H9 (cell line): ENCODE measurements at regions not wholly inside any gene's neighbourhood (a gene's known extent, or its start where the extent isn't known, plus 50 kb on each side); places are given as distances from the start of the nearest gene placed in this dataset.

Experiments used
- DNase-seq: peaks from one replicate; pipeline ENCODE4 v3.0.0-alpha.2; 2017
- H2AFZ ChIP-seq: one replicate; pipeline ENCODE4 v1.6.1; 2013; ENCODE audit warnings: mild to moderate bottlenecking, low read length, control low read depth, moderate library complexity
- H2AK5ac ChIP-seq: 2 replicates; pipeline ENCODE4 v1.6.1; 2013; ENCODE audit warnings: low read length, control low read depth, mixed read lengths; ENCODE audit not compliant: insufficient read length
- H2BK120ac ChIP-seq: one replicate; pipeline ENCODE4 v1.6.1; 2013; ENCODE audit warnings: low read depth, mild to moderate bottlenecking, low read length, control low read depth, inconsistent platforms; ENCODE audit not compliant: poor library complexity, severe bottlenecking
- H2BK12ac ChIP-seq: 2 replicates; pipeline ENCODE4 v1.6.1; 2013; ENCODE audit warnings: low read length, control low read depth, mixed read lengths, low read depth; ENCODE audit not compliant: insufficient read length
- H2BK15ac ChIP-seq: 2 replicates; pipeline ENCODE4 v1.6.1; 2013; ENCODE audit warnings: low read depth, low read length, control low read depth
- H2BK20ac ChIP-seq: one replicate; pipeline ENCODE4 v1.6.1; 2013; ENCODE audit warnings: low read depth, mild to moderate bottlenecking, low read length, control low read depth, inconsistent platforms; ENCODE audit not compliant: poor library complexity, severe bottlenecking
- H2BK5ac ChIP-seq: 2 replicates; pipeline ENCODE4 v1.6.1; 2013; ENCODE audit warnings: low read length, control low read depth, mixed read lengths; ENCODE audit not compliant: insufficient read length
- H3K14ac ChIP-seq: 2 replicates; pipeline ENCODE4 v1.6.1; 2013; ENCODE audit warnings: low read length, control low read depth; ENCODE audit not compliant: insufficient read depth
- H3K18ac ChIP-seq: 2 replicates; pipeline ENCODE4 v1.6.1; 2013; ENCODE audit warnings: low read depth, mild to moderate bottlenecking, mixed read lengths, low read length, control low read depth; ENCODE audit not compliant: insufficient read length
- H3K23ac ChIP-seq: 2 replicates; pipeline ENCODE4 v1.6.1; 2013; ENCODE audit warnings: low read length, control low read depth, mixed read lengths, low read depth; ENCODE audit not compliant: insufficient read length
- H3K23me2 ChIP-seq: 2 replicates; pipeline ENCODE4 v1.6.1; 2013; ENCODE audit warnings: low read depth, mild to moderate bottlenecking, mixed read lengths, low read length, control low read depth; ENCODE audit not compliant: insufficient read length, poor library complexity, severe bottlenecking
- H3K27ac ChIP-seq: 2 replicates; pipeline ENCODE4 v1.5.1; 2013; ENCODE audit warnings: low read length, control low read depth, mixed read lengths, low read depth; ENCODE audit not compliant: insufficient read length
- H3K27me3 ChIP-seq: 2 replicates; pipeline ENCODE4 v1.6.1; 2013; ENCODE audit warnings: low read length, control low read depth, inconsistent platforms; ENCODE audit not compliant: insufficient read depth
- H3K4ac ChIP-seq: 2 replicates; pipeline ENCODE4 v1.6.1; 2013; ENCODE audit warnings: low read depth, mild to moderate bottlenecking, control low read depth, inconsistent platforms, low read length, moderate library complexity
- H3K4me1 ChIP-seq: 2 replicates; pipeline ENCODE4 v1.6.1; 2013; ENCODE audit warnings: low read length, control low read depth, inconsistent platforms; ENCODE audit not compliant: insufficient read depth
- H3K4me2 ChIP-seq: 2 replicates; pipeline ENCODE4 v1.6.1; 2013; ENCODE audit warnings: low read length, control low read depth, mixed read lengths; ENCODE audit not compliant: insufficient read length, insufficient read depth
- H3K56ac ChIP-seq: 2 replicates; pipeline ENCODE4 v1.6.1; 2013; ENCODE audit warnings: low read depth, mild to moderate bottlenecking, mixed read lengths, low read length, control low read depth; ENCODE audit not compliant: insufficient read length
- H3K79me1 ChIP-seq: 2 replicates; pipeline ENCODE4 v1.6.1; 2013; ENCODE audit warnings: low read depth, mild to moderate bottlenecking, moderate library complexity, low read length, control low read depth, inconsistent platforms; ENCODE audit not compliant: insufficient read depth, poor library complexity, severe bottlenecking
- H3K79me2 ChIP-seq: 2 replicates; pipeline ENCODE4 v1.6.1; 2013; ENCODE audit warnings: low read length, control low read depth, inconsistent platforms; ENCODE audit not compliant: insufficient read depth
- H3K9ac ChIP-seq: 2 replicates; pipeline ENCODE4 v1.6.1; 2013; ENCODE audit warnings: low read length, control low read depth, mixed read lengths; ENCODE audit not compliant: insufficient read length; ENCODE audit errors: extremely low read depth
- H3K9me3 ChIP-seq: one replicate; pipeline ENCODE4 v1.6.1; 2013; ENCODE audit warnings: low read depth, low read length, inconsistent platforms; ENCODE audit not compliant: control insufficient read depth
- H3T11ph ChIP-seq: one replicate; pipeline ENCODE4 v1.6.1; 2013; ENCODE audit warnings: mild to moderate bottlenecking, low read length, control low read depth, inconsistent platforms
- H4K20me1 ChIP-seq: one replicate; pipeline ENCODE4 v1.6.1; 2013; ENCODE audit not compliant: control insufficient read depth, insufficient read length, insufficient read depth
- H4K5ac ChIP-seq: 2 replicates; pipeline ENCODE4 v1.6.1; 2013; ENCODE audit warnings: low read depth, mild to moderate bottlenecking, mixed read lengths, low read length, control low read depth; ENCODE audit not compliant: insufficient read length
- H4K8ac ChIP-seq: replicated peaks from 2 replicates; pipeline ENCODE4 v1.6.1; 2013; ENCODE audit warnings: low read length, control low read depth, mixed read lengths, low read depth; ENCODE audit not compliant: insufficient read length
- H4K91ac ChIP-seq: 2 replicates; pipeline ENCODE4 v1.6.1; 2013; ENCODE audit warnings: low read depth, mild to moderate bottlenecking, moderate library complexity, mixed read lengths, low read length, control low read depth; ENCODE audit not compliant: insufficient read length
- H3K27ac Mint-ChIP-seq, 3 experiments: 2 replicates in 2 of 3; 3 replicates in 1 of 3; pipeline ENCODE4 v1.8.0; 2020 to 2021; ENCODE audit warnings: mixed read lengths in 3 of 3, mild to moderate bottlenecking in 1 of 3, moderate library complexity in 1 of 3
- H3K27me3 Mint-ChIP-seq: 2 replicates; pipeline ENCODE4 v1.8.0; 2021; ENCODE audit warnings: low read depth, mild to moderate bottlenecking, moderate library complexity, mixed read lengths
- H3K36me3 Mint-ChIP-seq, 3 experiments: 2 replicates in 2 of 3; 3 replicates in 1 of 3; pipeline ENCODE4 v1.8.0; 2020 to 2021; ENCODE audit warnings: low read depth in 3 of 3, mixed read lengths in 3 of 3; ENCODE audit not compliant: insufficient read depth in 1 of 3
- H3K4me1 Mint-ChIP-seq, 2 experiments: 2 replicates each; pipeline ENCODE4 v1.8.0; 2020; ENCODE audit warnings: mixed read lengths in 2 of 2
- H3K4me3 Mint-ChIP-seq, 2 experiments: 2 replicates in 1 of 2; 3 replicates in 1 of 2; pipeline ENCODE4 v1.8.0; 2020 to 2021; ENCODE audit warnings: mild to moderate bottlenecking in 2 of 2, mixed read lengths in 2 of 2, moderate library complexity in 1 of 2
- H3K9me3 Mint-ChIP-seq, 2 experiments: 2 replicates in 1 of 2; 3 replicates in 1 of 2; pipeline ENCODE4 v1.8.0; 2020; ENCODE audit warnings: mild to moderate bottlenecking in 2 of 2, mixed read lengths in 2 of 2, moderate library complexity in 1 of 2
- CTCF ChIP-seq: fragments of 200-600 bp; sonication (generic); conservative IDR thresholded peaks from 3 replicates; pipeline ENCODE4 v1.8.0; 2021; ENCODE audit warnings: antibody characterized with exemption, mild to moderate bottlenecking
- WGBS: extraction: QIAGEN DNeasy Blood & Tissue Kit; methylation state at CpG from one replicate; pipeline ENCODE4 v1.1.7; 2013; ENCODE audit warnings: missing lambda C conversion rate, low lambda C conversion rate, mixed read lengths; ENCODE audit not compliant: insufficient read length; ENCODE audit errors: extremely low coverage; 5-methylcytosine and 5-hydroxymethylcytosine counted together

- H4K8ac ChIP-seq = no peak overlapping the region
- H3K36me3 Mint-ChIP-seq = peaks cover 15 to 45% (median 17%) of the 10 kb centered on the region in 3 experiments; a peak in 6 of 7 replicates
- H4K91ac ChIP-seq = no peak overlapping the region
- H2BK5ac ChIP-seq = no peak overlapping the region
- H3K9me3 ChIP-seq = no peaks in the 10 kb centered on the region
- DNase-seq = no peak
- H3K4me2 ChIP-seq = no peak overlapping the region
- no peaks in the 10 kb centered on the region; the same call in 1 of the 2 replicates for H3K4me1 ChIP-seq
- H4K20me1 ChIP-seq = no peaks in the 10 kb centered on the region
- H2AFZ ChIP-seq = no peak overlapping the region
- H2BK120ac ChIP-seq = no peak overlapping the region
- H3K18ac ChIP-seq = no peak overlapping the region
- no CpG with 5 or more reads among the region's 1 CpG for WGBS
- no peak overlapping the region for H2AK5ac ChIP-seq
- H3K23ac ChIP-seq = no peak overlapping the region
- H3K79me1 ChIP-seq = no peaks in the 10 kb centered on the region
- H4K5ac ChIP-seq = no peak overlapping the region
- no peak overlapping the region for H2BK20ac ChIP-seq
- no peaks in the 10 kb centered on the region for H3K27me3 ChIP-seq
- peaks cover 28 to 30% of the 10 kb centered on the region in 2 experiments for H3K4me1 Mint-ChIP-seq
- peaks cover 3% of the 10 kb centered on the region; the same call in 1 of the 2 replicates for H3K27me3 Mint-ChIP-seq
- H3K79me2 ChIP-seq = no peaks in the 10 kb centered on the region
- TF ChIP-seq CTCF = no peak
- H3T11ph ChIP-seq = no peak overlapping the region
- H3K4ac ChIP-seq = no peak overlapping the region
- no peak overlapping the region for H3K9ac ChIP-seq
- H3K23me2 ChIP-seq = no peaks in the 10 kb centered on the region
- H3K56ac ChIP-seq = no peak overlapping the region
- H3K9me3 Mint-ChIP-seq = peaks cover 28 to 36% of the 10 kb centered on the region in 2 experiments
- H3K27ac Mint-ChIP-seq = no peak overlapping the region; a peak in 1 of 7 replicates
- no peak overlapping the region for H2BK15ac ChIP-seq
- no peak overlapping the region for H3K14ac ChIP-seq
- no peak overlapping the region for H3K27ac ChIP-seq
- H2BK12ac ChIP-seq = no peak overlapping the region
- no peak overlapping the region for H3K4me3 Mint-ChIP-seq
Measured at GRCh38 chr13:69050696-69051095, 1056.9 kb upstream of the ATXN8OS start.
